ENCODE measurements at regions not wholly inside any gene's neighbourhood (a gene's known extent, or its start where the extent isn't known, plus 50 kb on each side); places are given as distances from the start of the nearest gene placed in this dataset.

- TF ChIP-seq CTCF (conservative IDR thresholded peaks at IDR 0.05 in 1 of 2, IDR thresholded peaks at IDR 0.05 in 1 of 2; ENCODE audit: low read depth in 1 of 2, low read length in 2 of 2) (no peak), EZH2 (IDR thresholded peaks at IDR 0.05; ENCODE audit: low read length, missing control alignments) (no peak)
- Histone ChIP-seq H3K27me3 (ENCODE audit: control insufficient read depth, insufficient read depth, low read length) (no peaks in the 10 kb centered on the region), H3K79me2 (ENCODE audit: control insufficient read depth, insufficient read depth, low read length) (no peaks in the 10 kb centered on the region), H3K4me2 (ENCODE audit: extremely low read depth, insufficient read depth, low read length) (no peak overlapping the region), H4K20me1 (ENCODE audit: control insufficient read depth, extremely low read depth, insufficient read depth, low read length) (no peaks in the 10 kb centered on the region), H3K9me3 (ENCODE audit: control insufficient read depth, insufficient read depth, low read depth, low read length) (no peaks in the 10 kb centered on the region), H3K27ac (ENCODE audit: insufficient read depth, low read length) (no peak overlapping the region), H3K9ac (ENCODE audit: insufficient read depth, low read length) (no peak overlapping the region), H3K4me1 (ENCODE audit: control insufficient read depth, extremely low read depth, insufficient read depth, low read length) (peaks cover 7% of the 10 kb centered on the region), H3K36me3 (ENCODE audit: control insufficient read depth, insufficient read depth, low read length) (no peaks in the 10 kb centered on the region), H2AFZ (ENCODE audit: low read length) (no peak overlapping the region), H3K4me3 (replicated peaks in 1 of 4; ENCODE audit: control extremely low read depth in 1 of 4, insufficient read depth in 1 of 4, low read depth in 3 of 4, low read length in 4 of 4) (no peak overlapping the region)
- no peak for DNase-seq (ENCODE audit: low read depth in 2 of 2)
Measured at GRCh38 chr17:72345088-72345487, 224.3 kb downstream of the SOX9 start.

- Histone ChIP-seq H4K20me1 (ENCODE audit: control insufficient read depth, extremely low read depth, insufficient read depth, low read length) (no peaks in the 10 kb centered on the region), H3K4me3 (replicated peaks in 1 of 4; ENCODE audit: control extremely low read depth in 1 of 4, insufficient read depth in 1 of 4, low read depth in 3 of 4, low read length in 4 of 4) (no peak overlapping the region), H3K9me3 (ENCODE audit: control insufficient read depth, insufficient read depth, low read depth, low read length) (no peaks in the 10 kb centered on the region), H3K4me1 (ENCODE audit: control insufficient read depth, extremely low read depth, insufficient read depth, low read length) (peaks cover 5% of the 10 kb centered on the region), H3K27me3 (ENCODE audit: control insufficient read depth, insufficient read depth, low read length) (no peaks in the 10 kb centered on the region), H3K27ac (ENCODE audit: insufficient read depth, low read length) (no peak overlapping the region), H3K4me2 (ENCODE audit: extremely low read depth, insufficient read depth, low read length) (no peak overlapping the region), H3K36me3 (ENCODE audit: control insufficient read depth, insufficient read depth, low read length) (no peaks in the 10 kb centered on the region), H3K79me2 (ENCODE audit: control insufficient read depth, insufficient read depth, low read length) (no peaks in the 10 kb centered on the region), H3K9ac (ENCODE audit: insufficient read depth, low read length) (no peak overlapping the region), H2AFZ (ENCODE audit: low read length) (no peak overlapping the region)
- DNase-seq (ENCODE audit: low read depth in 2 of 2), result no peak
- TF ChIP-seq CTCF (conservative IDR thresholded peaks at IDR 0.05 in 1 of 2, IDR thresholded peaks at IDR 0.05 in 1 of 2; ENCODE audit: low read depth in 1 of 2, low read length in 2 of 2) (no peak), EZH2 (IDR thresholded peaks at IDR 0.05; ENCODE audit: low read length, missing control alignments) (no peak)
Measured at GRCh38 chr17:72345536-72345935, 224.7 kb downstream of the SOX9 start.

GRCh38 chr17:72346306-72346705 lies 225.5 kb downstream of the SOX9 start:
- Histone ChIP-seq H3K9me3 (ENCODE audit: control insufficient read depth, insufficient read depth, low read depth, low read length) (no peaks in the 10 kb centered on the region), H3K9ac (ENCODE audit: insufficient read depth, low read length) (no peak overlapping the region), H3K36me3 (ENCODE audit: control insufficient read depth, insufficient read depth, low read length) (no peaks in the 10 kb centered on the region), H2AFZ (ENCODE audit: low read length) (no peak overlapping the region), H3K4me1 (ENCODE audit: control insufficient read depth, extremely low read depth, insufficient read depth, low read length) (peaks cover 5% of the 10 kb centered on the region), H3K27ac (ENCODE audit: insufficient read depth, low read length) (no peak overlapping the region), H3K4me2 (ENCODE audit: extremely low read depth, insufficient read depth, low read length) (no peak overlapping the region), H3K4me3 (replicated peaks in 1 of 4; ENCODE audit: control extremely low read depth in 1 of 4, insufficient read depth in 1 of 4, low read depth in 3 of 4, low read length in 4 of 4) (no peak overlapping the region), H3K79me2 (ENCODE audit: control insufficient read depth, insufficient read depth, low read length) (no peaks in the 10 kb centered on the region), H3K27me3 (ENCODE audit: control insufficient read depth, insufficient read depth, low read length) (no peaks in the 10 kb centered on the region), H4K20me1 (ENCODE audit: control insufficient read depth, extremely low read depth, insufficient read depth, low read length) (no peaks in the 10 kb centered on the region)
- no peak for TF ChIP-seq EZH2 (IDR thresholded peaks at IDR 0.05; ENCODE audit: low read length, missing control alignments)
- DNase-seq (ENCODE audit: low read depth in 2 of 2), result no peak

Measured in fibroblast of lung (primary cell).